Neural cell (in vitro differentiated cells): ENCODE measurements at regions not wholly inside any gene's neighbourhood (a gene's known extent, or its start where the extent isn't known, plus 50 kb on each side); places are given as distances from the start of the nearest gene placed in this dataset.
"Not testable (repeated sequence)": the region's sequence is repeated elsewhere in the genome, so short reads cannot be mapped to it uniquely, and the experiment has no call there.

ENCODE experiments used
- H2AFZ ChIP-seq: fragments of 200-600, 300-800 bp; sonication (generic), shearing (Covaris generic); 2 replicates; pipeline ENCODE4 v1.6.0; 2014; ENCODE audit warnings: low read depth, mild to moderate bottlenecking, antibody characterized with exemption, low read length, moderate library complexity
- H3F3A ChIP-seq: fragments of 200-600 bp; shearing (Covaris generic); 2 replicates; pipeline ENCODE4 v1.6.1; 2016; ENCODE audit warnings: mild to moderate bottlenecking, moderate library complexity, mixed read lengths, antibody characterized with exemption, low read length; ENCODE audit not compliant: insufficient read depth, poor library complexity, severe bottlenecking
- H3K27ac ChIP-seq: fragments of 200-600, 300-800 bp; sonication (generic), shearing (Covaris generic); 2 replicates; pipeline ENCODE4 v1.5.1; 2014; ENCODE audit warnings: mild to moderate bottlenecking, low read length, moderate library complexity
- H3K27me3 ChIP-seq: fragments of 300-800, 200-600 bp; sonication (generic), shearing (Covaris generic); 2 replicates; pipeline ENCODE4 v1.6.0; 2014; ENCODE audit warnings: mild to moderate bottlenecking, low read depth, low read length, moderate library complexity; ENCODE audit not compliant: insufficient read depth
- H3K36me3 ChIP-seq: fragments of 300-800, 200-600 bp; sonication (generic), shearing (Covaris generic); 2 replicates; pipeline ENCODE4 v1.5.1; 2014; ENCODE audit warnings: mild to moderate bottlenecking, antibody characterized with exemption, low read length, moderate library complexity; ENCODE audit not compliant: insufficient read depth
- H3K4me2 ChIP-seq: fragments of 300-800, 200-600 bp; sonication (generic), shearing (Covaris generic); 2 replicates; pipeline ENCODE4 v1.6.0; 2014; ENCODE audit warnings: mild to moderate bottlenecking, low read length
- H3K4me3 ChIP-seq: fragments of 300-800, 200-600 bp; sonication (generic), shearing (Covaris generic); 2 replicates; pipeline ENCODE4 v1.5.1; 2014; ENCODE audit warnings: mild to moderate bottlenecking, low read length, moderate library complexity
- H3K79me2 ChIP-seq: fragments of 200-600 bp; shearing (Covaris generic); replicated peaks from 2 replicates; pipeline ENCODE4 v1.6.0; 2014; ENCODE audit warnings: mild to moderate bottlenecking, low read length, moderate library complexity; ENCODE audit not compliant: insufficient read depth
- H3K9ac ChIP-seq: fragments of 300-800, 200-600 bp; sonication (generic), shearing (Covaris generic); 2 replicates; pipeline ENCODE4 v1.6.1; 2016; ENCODE audit warnings: mild to moderate bottlenecking, low read length, mixed read lengths
- H3K9me2 ChIP-seq: fragments of 200-600 bp; shearing (Covaris generic); 2 replicates; pipeline ENCODE4 v1.6.1; 2016; ENCODE audit warnings: mild to moderate bottlenecking, low read length, mixed read lengths; ENCODE audit not compliant: insufficient read depth
- H3K9me3 ChIP-seq: fragments of 200-600, 300-800 bp; sonication (generic), shearing (Covaris generic); 2 replicates; pipeline ENCODE4 v1.6.1; 2016; ENCODE audit warnings: mild to moderate bottlenecking, mixed run types, low read length, moderate library complexity, mixed read lengths
- H4K20me1 ChIP-seq: fragments of 200-600 bp; shearing (Covaris generic); 2 replicates; pipeline ENCODE4 v1.6.1; 2016; ENCODE audit warnings: mild to moderate bottlenecking, mixed run types; ENCODE audit not compliant: insufficient read depth
- EP300 ChIP-seq: fragments of 450-650 bp; conservative IDR thresholded peaks from 2 replicates; pipeline ENCODE4 v1.6.1; 2014; ENCODE audit warnings: antibody characterized with exemption, mild to moderate bottlenecking, moderate library complexity; ENCODE audit not compliant: poor library complexity, severe bottlenecking
- EZH2 ChIP-seq: fragments of 200-600, 300-800 bp; shearing (Covaris generic), sonication (generic); IDR thresholded peaks from 2 replicates; pipeline ENCODE4 v1.6.1; 2014; ENCODE audit warnings: antibody characterized with exemption, low read length, borderline replicate concordance, mild to moderate bottlenecking; ENCODE audit not compliant: insufficient read depth, poor library complexity, severe bottlenecking
- MXI1 ChIP-seq: fragments of 450-650 bp; conservative IDR thresholded peaks from 2 replicates; pipeline ENCODE4 v1.6.1; 2014; ENCODE audit warnings: antibody characterized with exemption, mild to moderate bottlenecking; ENCODE audit not compliant: poor library complexity, severe bottlenecking
- POLR2AphosphoS5 ChIP-seq: IDR thresholded peaks from 2 replicates; pipeline ENCODE4 v1.6.1; 2012
- RAD21 ChIP-seq: fragments of 450-650 bp; conservative IDR thresholded peaks from 2 replicates; pipeline ENCODE4 v1.6.1; 2014; ENCODE audit warnings: antibody characterized with exemption, mild to moderate bottlenecking, moderate library complexity
- SMC3 ChIP-seq: fragments of 450-650 bp; conservative IDR thresholded peaks from 2 replicates; pipeline ENCODE4 v1.6.1; 2014; ENCODE audit warnings: antibody characterized with exemption, mild to moderate bottlenecking, moderate library complexity; ENCODE audit not compliant: poor library complexity
- TAF1 ChIP-seq: IDR thresholded peaks from 2 replicates; pipeline ENCODE4 v1.6.1; 2012; ENCODE audit warnings: low read depth
- TF ChIP-seq, protein P1 (sequence below): fragments of 450-650 bp; IDR thresholded peaks from 2 replicates; pipeline ENCODE4 v1.5.1; 2014; ENCODE audit warnings: antibody characterized with exemption, mild to moderate bottlenecking, moderate library complexity; ENCODE audit not compliant: poor library complexity, severe bottlenecking
- TF ChIP-seq, protein P2 (sequence below): IDR thresholded peaks from 2 replicates; pipeline ENCODE4 v1.6.1; 2012; ENCODE audit warnings: borderline replicate concordance

- H3K27ac ChIP-seq = no peak overlapping the region
- no peak overlapping the region for H3K4me2 ChIP-seq
- no peaks in the 10 kb centered on the region for H3K79me2 ChIP-seq
- no peaks in the 10 kb centered on the region for H4K20me1 ChIP-seq
- H2AFZ ChIP-seq = no peak overlapping the region
- H3K36me3 ChIP-seq = no peaks in the 10 kb centered on the region
- TF ChIP-seq SMC3 (no peak), EP300 (no peak), TAF1 (no peak), POLR2AphosphoS5 (no peak), EZH2 (no peak), RAD21 (no peak)
- TF ChIP-seq, protein P1, sequence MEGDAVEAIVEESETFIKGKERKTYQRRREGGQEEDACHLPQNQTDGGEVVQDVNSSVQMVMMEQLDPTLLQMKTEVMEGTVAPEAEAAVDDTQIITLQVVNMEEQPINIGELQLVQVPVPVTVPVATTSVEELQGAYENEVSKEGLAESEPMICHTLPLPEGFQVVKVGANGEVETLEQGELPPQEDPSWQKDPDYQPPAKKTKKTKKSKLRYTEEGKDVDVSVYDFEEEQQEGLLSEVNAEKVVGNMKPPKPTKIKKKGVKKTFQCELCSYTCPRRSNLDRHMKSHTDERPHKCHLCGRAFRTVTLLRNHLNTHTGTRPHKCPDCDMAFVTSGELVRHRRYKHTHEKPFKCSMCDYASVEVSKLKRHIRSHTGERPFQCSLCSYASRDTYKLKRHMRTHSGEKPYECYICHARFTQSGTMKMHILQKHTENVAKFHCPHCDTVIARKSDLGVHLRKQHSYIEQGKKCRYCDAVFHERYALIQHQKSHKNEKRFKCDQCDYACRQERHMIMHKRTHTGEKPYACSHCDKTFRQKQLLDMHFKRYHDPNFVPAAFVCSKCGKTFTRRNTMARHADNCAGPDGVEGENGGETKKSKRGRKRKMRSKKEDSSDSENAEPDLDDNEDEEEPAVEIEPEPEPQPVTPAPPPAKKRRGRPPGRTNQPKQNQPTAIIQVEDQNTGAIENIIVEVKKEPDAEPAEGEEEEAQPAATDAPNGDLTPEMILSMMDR = no peak
- TF ChIP-seq, protein P2, sequence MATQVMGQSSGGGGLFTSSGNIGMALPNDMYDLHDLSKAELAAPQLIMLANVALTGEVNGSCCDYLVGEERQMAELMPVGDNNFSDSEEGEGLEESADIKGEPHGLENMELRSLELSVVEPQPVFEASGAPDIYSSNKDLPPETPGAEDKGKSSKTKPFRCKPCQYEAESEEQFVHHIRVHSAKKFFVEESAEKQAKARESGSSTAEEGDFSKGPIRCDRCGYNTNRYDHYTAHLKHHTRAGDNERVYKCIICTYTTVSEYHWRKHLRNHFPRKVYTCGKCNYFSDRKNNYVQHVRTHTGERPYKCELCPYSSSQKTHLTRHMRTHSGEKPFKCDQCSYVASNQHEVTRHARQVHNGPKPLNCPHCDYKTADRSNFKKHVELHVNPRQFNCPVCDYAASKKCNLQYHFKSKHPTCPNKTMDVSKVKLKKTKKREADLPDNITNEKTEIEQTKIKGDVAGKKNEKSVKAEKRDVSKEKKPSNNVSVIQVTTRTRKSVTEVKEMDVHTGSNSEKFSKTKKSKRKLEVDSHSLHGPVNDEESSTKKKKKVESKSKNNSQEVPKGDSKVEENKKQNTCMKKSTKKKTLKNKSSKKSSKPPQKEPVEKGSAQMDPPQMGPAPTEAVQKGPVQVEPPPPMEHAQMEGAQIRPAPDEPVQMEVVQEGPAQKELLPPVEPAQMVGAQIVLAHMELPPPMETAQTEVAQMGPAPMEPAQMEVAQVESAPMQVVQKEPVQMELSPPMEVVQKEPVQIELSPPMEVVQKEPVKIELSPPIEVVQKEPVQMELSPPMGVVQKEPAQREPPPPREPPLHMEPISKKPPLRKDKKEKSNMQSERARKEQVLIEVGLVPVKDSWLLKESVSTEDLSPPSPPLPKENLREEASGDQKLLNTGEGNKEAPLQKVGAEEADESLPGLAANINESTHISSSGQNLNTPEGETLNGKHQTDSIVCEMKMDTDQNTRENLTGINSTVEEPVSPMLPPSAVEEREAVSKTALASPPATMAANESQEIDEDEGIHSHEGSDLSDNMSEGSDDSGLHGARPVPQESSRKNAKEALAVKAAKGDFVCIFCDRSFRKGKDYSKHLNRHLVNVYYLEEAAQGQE = no peak
- no peaks in the 10 kb centered on the region for H3K9me3 ChIP-seq
- H3K27me3 ChIP-seq = no peaks in the 10 kb centered on the region
- no peaks in the 10 kb centered on the region for H3K9me2 ChIP-seq
- no peak overlapping the region for H3K9ac ChIP-seq
- no peak overlapping the region for H3K4me3 ChIP-seq
- no peaks in the 10 kb centered on the region for H3F3A ChIP-seq
Observed at GRCh38 chr16:87048038-87048729, 269.0 kb downstream of the C16orf95 start.

- TF ChIP-seq TAF1 = no peak
- TF ChIP-seq RAD21 = no peak
- no peak for TF ChIP-seq EZH2
- TF ChIP-seq, protein P1 = no peak
- no peak for TF ChIP-seq EP300
- TF ChIP-seq POLR2AphosphoS5 = no peak
- no peak for TF ChIP-seq SMC3
- no peak for TF ChIP-seq MXI1
- TF ChIP-seq, protein P2 = no peak
Observed at GRCh38 chr16:87048730-87049115, 268.5 kb downstream of the C16orf95 start.

DNA sequence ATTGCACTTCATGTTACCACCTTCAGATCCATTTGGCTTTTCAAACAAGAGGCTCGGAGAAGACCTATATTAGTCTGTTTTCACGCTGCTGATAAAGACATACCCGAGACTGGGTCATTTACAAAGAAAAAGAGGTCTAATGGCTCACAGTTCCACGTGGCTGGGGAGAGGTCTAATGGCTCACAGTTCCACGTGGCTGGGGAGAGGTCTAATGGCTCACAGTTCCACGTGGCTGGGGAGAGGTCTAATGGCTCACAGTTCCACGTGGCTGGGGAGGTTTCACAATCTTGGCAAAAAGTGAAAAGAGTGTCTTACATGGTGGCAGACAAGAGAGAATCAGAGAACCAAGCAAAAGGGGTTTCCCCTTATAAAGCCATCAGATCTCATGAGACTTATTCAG is 268.0 kb downstream of the C16orf95 start:
- H3F3A ChIP-seq, H2AFZ ChIP-seq: not testable (repeated sequence)

More at GRCh38 chr16:87048730-87049115, 268.5 kb downstream of the C16orf95 start:
- no peak overlapping the region for H3K4me3 ChIP-seq
- no peaks in the 10 kb centered on the region for H3K27me3 ChIP-seq
- H3K36me3 ChIP-seq = no peaks in the 10 kb centered on the region
- no peak overlapping the region for H3K4me2 ChIP-seq
- H3F3A ChIP-seq = no peaks in the 10 kb centered on the region
- H3K9ac ChIP-seq = no peak overlapping the region
- H3K9me3 ChIP-seq = no peaks in the 10 kb centered on the region
- H3K27ac ChIP-seq = no peak overlapping the region
- no peaks in the 10 kb centered on the region for H3K9me2 ChIP-seq
- no peaks in the 10 kb centered on the region for H4K20me1 ChIP-seq
- H3K79me2 ChIP-seq = no peaks in the 10 kb centered on the region
- H2AFZ ChIP-seq = no peak overlapping the region

More for the DNA sequence above, 268.0 kb downstream of the C16orf95 start:
- H3K36me3 ChIP-seq, H3K9me2 ChIP-seq, H3K27ac ChIP-seq, H3K9ac ChIP-seq, H3K79me2 ChIP-seq, H3K9me3 ChIP-seq, H3K4me3 ChIP-seq, H3K4me2 ChIP-seq, H4K20me1 ChIP-seq, H3K27me3 ChIP-seq: not testable (repeated sequence)
